Stimulated activated naive CD8-positive, alpha-beta T cell treated with anti-CD3 and anti-CD28 coated beads, Interleukin-15, Interleukin-2, amounts not matched to agents 100 U/mL and 50 U/mL, for 24 hours (primary cell): ENCODE measurements at regions not wholly inside any gene's neighbourhood (a gene's known extent, or its start where the extent isn't known, plus 50 kb on each side); places are given as distances from the start of the nearest gene placed in this dataset.
A peak's percentile ranks its signal among the peaks of the same experiment; 100 is the strongest.

ENCODE experiments used
- ATAC-seq: fragments of 150-1000 bp; cut with Tn5 transposase; one replicate; pipeline ENCODE4 v1.10.0; 2021
- DNase-seq: peaks from one replicate; pipeline ENCODE4 v3.0.0; 2021

- ATAC-seq = no peak
- no peak for DNase-seq
These were observed 121.1 kb upstream of the XYLT1 start for GRCh38 chr16:17591655-17592405.

GRCh38 chr16:17590711-17591654, 120.2 kb upstream of the XYLT1 start:
- ATAC-seq (peak; percentile 88), DNase-seq (peak; percentile 68)

GRCh38 chr16:17589898-17590297, 119.1 kb upstream of the XYLT1 start:
- DNase-seq (no peak), ATAC-seq (no peak)

- DNase-seq (no peak), ATAC-seq (no peak)
These were observed 114.8 kb upstream of the XYLT1 start for GRCh38 chr16:17585449-17586074.

- DNase-seq = peak; percentile 69
These were observed 108.5 kb upstream of the XYLT1 start for GRCh38 chr16:17578981-17579874.

GRCh38 chr16:17574256-17574655, 103.5 kb upstream of the XYLT1 start:
- DNase-seq (no peak), ATAC-seq (no peak)

More at GRCh38 chr16:17578981-17579874, 108.5 kb upstream of the XYLT1 start:
- ATAC-seq = peak; percentile 72

GRCh38 chr16:17572145-17572544, 101.4 kb upstream of the XYLT1 start:
- DNase-seq = no peak
- no peak for ATAC-seq

- ATAC-seq = no peak
- DNase-seq = no peak
These were observed 100.8 kb upstream of the XYLT1 start for GRCh38 chr16:17571499-17572093.

- no peak for DNase-seq
- no peak for ATAC-seq
These were observed 97.5 kb upstream of the XYLT1 start for GRCh38 chr16:17568239-17568638.

- ATAC-seq (no peak), DNase-seq (no peak)
These were observed 96.7 kb upstream of the XYLT1 start for GRCh38 chr16:17567455-17567854.

- no peak for DNase-seq
- no peak for ATAC-seq
These were observed 96.1 kb upstream of the XYLT1 start for GRCh38 chr16:17566656-17567450.

- ATAC-seq (no peak), DNase-seq (no peak)
These were observed 95.3 kb upstream of the XYLT1 start for GRCh38 chr16:17566075-17566474.

GRCh38 chr16:17565605-17566004, 94.8 kb upstream of the XYLT1 start:
- no peak for DNase-seq

GRCh38 chr16:17564856-17565255, 94.1 kb upstream of the XYLT1 start:
- ATAC-seq = no peak
- no peak for DNase-seq

More at GRCh38 chr16:17565605-17566004, 94.8 kb upstream of the XYLT1 start:
- ATAC-seq = no peak

- ATAC-seq (no peak), DNase-seq (no peak)
These were observed 92.7 kb upstream of the XYLT1 start for GRCh38 chr16:17563323-17564091.

GRCh38 chr16:17561056-17561455, 90.3 kb upstream of the XYLT1 start:
- ATAC-seq = no peak
- DNase-seq = no peak

GRCh38 chr16:17560548-17560947, 89.8 kb upstream of the XYLT1 start:
- ATAC-seq = no peak
- no peak for DNase-seq

GRCh38 chr16:17559394-17559793, 88.6 kb upstream of the XYLT1 start:
- ATAC-seq = no peak
- no peak for DNase-seq

GRCh38 chr16:17557949-17558348, 87.2 kb upstream of the XYLT1 start:
- DNase-seq = no peak

GRCh38 chr16:17557480-17557879, 86.7 kb upstream of the XYLT1 start:
- no peak for ATAC-seq
- DNase-seq = no peak

More at GRCh38 chr16:17557949-17558348, 87.2 kb upstream of the XYLT1 start:
- ATAC-seq = no peak
